Activated CD8-positive, alpha-beta memory T cell treated with anti-CD3 and anti-CD28 coated beads for 48 hours (primary cell): ENCODE measurements at regions not wholly inside any gene's neighbourhood (a gene's known extent, or its start where the extent isn't known, plus 50 kb on each side); places are given as distances from the start of the nearest gene placed in this dataset.

ENCODE experiments used
- DNase-seq, 3 experiments: peaks; one replicate each; pipeline ENCODE4 v3.0.0-alpha.2; 2020; ENCODE audit warnings: low read depth in 2 of 3, low spot score in 2 of 3

- DNase-seq = no peak
These were observed 192.2 kb upstream of the SYNDIG1 start for GRCh38 chr20:24277196-24277595.

- no peak for DNase-seq
These were observed 193.3 kb upstream of the SYNDIG1 start for GRCh38 chr20:24275946-24276705.

DNA sequence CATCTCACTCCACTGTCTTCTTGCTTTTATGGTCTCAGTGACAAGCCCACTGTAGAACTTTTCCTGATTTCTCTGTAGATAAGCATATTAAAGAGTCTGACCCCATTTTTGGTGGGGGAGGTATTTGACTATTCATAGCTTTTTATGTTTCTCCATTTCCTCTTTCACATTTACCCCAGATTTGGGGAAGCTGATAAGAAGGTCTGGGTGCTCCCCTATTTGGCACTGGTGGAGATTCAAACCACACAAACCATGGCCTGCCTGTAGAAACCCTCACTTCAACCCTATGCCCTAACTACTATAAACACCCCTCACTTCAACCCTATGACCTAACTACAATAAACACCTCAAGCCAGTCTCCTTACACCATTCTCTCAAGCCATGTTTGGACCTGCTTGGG lies 196.2 kb upstream of the SYNDIG1 start:
- DNase-seq = no peak

DNA sequence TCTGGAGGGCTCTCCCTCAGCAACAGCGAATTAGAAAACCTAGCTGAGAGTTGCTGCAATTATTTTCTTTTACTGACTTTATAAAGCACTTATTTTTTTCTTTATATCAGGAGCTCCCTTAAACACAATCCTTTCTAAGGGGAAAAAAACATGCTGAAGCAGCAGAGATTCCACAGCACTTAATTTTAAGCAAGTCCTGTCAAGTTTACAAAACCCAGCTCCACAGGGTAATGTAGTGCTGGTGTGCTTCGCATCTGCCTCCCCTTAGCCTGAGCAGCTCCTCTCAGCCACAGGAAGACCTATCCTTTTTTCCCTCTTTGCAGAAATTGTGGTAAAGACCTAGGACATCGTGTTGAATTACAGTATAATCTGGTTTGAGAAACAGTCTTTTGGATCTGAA lies 208.1 kb upstream of the SYNDIG1 start:
- no peak for DNase-seq

DNA sequence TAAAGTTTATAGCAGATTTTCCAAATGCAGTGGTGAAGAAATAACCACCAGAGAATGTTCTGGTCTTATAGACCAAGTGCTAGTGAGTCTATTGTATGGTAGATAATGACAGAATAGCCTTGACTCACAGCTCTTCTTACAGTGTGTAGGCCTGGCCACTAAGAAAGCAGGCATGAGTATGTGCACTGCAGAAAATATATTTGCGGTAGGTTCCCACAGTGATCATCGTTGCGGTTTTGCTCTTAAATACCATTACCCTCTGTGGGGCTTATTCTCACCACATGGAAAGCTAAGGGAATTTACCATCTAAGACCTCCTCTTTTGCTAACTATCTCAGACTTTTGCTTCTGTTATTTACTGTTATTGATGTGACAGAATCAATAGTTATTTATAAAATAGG lies 212.3 kb upstream of the SYNDIG1 start:
- no peak for DNase-seq

- no peak for DNase-seq
These were observed 213.1 kb upstream of the SYNDIG1 start for GRCh38 chr20:24256307-24256706.

DNA sequence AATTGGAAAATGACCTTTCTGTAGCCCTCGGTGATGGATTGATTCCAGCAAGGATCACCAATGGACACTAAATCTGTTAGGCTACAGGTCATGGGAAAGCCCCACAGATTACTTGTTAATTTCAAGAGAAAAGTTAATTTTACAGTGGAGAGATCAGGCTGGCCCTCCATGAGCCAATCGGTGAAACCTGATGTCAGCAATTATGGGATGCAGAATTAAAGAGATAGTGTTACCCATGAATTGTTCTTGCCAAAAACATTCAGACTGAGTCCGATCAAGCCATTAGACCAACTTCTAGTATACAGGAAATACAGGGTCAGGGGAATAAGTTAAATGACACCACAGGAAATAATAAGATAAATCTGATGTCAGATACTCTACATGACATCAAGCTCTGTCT lies 214.9 kb upstream of the SYNDIG1 start:
- no peak for DNase-seq

DNA sequence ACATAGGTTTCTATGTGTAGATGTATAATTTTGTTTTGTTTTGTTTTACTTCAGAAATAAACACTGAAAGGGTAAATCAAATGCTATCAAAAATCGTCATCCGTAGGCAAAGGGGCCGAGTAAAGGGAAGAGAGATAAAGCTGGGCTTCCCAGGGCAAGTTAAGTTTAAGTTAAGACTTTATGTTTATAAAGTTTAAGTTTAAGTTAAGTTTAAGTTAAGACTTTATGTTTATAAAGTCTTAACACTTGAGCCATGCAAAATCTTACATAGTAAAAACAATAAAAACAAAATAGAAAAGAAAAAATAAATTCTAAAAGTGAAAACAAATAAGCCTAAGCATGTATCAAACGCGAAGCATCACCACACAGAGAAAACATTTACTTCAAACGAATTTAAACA lies 216.1 kb upstream of the SYNDIG1 start:
- DNase-seq = no peak

- no peak for DNase-seq
These were observed 224.3 kb upstream of the SYNDIG1 start for GRCh38 chr20:24245094-24245493.

- no peak for DNase-seq
These were observed 226.7 kb upstream of the SYNDIG1 start for GRCh38 chr20:24242763-24243162.

- no peak for DNase-seq
These were observed 228.0 kb upstream of the SYNDIG1 start for GRCh38 chr20:24241466-24241865.

GRCh38 chr20:24236963-24237362 lies 232.5 kb upstream of the SYNDIG1 start:
- no peak for DNase-seq

DNA sequence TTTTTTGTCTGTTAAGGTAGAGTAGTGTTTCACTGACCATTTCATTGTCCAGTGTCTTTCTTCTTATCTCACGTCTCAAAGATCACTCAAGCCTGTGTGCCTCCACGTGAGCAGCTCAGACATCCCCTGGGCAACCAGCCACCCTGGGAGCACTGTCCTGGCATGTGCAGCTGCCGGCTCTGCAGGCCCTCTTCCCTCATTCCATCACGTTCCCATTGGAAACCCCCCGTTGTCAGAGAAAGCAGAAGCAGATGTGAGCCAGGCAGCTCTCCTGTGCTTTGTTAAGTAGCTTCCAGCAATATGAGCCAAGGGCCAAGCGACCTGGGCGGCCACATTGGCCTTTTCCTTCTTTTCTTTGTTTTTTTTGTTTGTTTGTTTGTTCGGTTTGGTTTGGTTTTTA lies 233.2 kb upstream of the SYNDIG1 start:
- DNase-seq = no peak

- DNase-seq = no peak
These were observed 233.9 kb upstream of the SYNDIG1 start for GRCh38 chr20:24235296-24236175.

DNA sequence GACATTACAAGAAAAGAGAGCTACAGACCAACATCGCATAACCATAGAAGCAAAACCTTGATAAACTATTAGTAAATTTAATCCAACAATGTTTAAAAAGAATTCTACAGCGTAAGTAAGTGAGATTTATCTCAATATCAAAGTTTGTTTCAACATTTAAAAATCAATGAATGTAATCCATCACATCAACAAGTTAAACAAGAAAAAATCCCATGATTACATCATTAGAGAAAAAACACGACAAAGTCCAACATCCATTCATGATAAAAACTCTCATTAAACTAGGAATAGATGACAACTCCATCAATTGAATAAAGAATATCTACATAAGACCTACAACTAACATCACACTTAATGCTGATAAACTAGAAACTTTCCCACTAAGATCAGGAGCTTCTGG lies 239.0 kb upstream of the GGTLC1 start:
- no peak for DNase-seq

- DNase-seq = no peak
These were observed 223.9 kb upstream of the GGTLC1 start for GRCh38 chr20:24212494-24212893.

DNA sequence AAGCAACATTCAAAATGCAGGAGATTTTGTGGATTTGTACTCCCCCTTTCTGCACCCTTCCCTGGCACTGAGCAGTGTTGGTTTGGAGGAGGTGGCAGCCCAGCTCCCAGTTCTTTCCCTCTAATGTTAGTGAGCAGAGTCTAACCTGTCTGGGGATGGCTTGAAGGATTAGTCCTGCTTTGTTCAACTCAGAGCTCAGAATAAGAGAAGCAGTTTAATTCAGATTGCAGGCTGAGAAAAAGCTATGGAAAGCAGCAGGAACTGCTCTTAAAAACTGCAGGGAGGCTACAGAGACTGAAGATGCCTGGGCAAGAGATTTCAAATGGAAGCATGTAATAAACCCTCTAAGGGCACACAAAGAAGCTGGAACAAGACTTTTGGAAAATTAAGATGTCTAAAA lies 223.4 kb upstream of the GGTLC1 start:
- no peak for DNase-seq

DNA sequence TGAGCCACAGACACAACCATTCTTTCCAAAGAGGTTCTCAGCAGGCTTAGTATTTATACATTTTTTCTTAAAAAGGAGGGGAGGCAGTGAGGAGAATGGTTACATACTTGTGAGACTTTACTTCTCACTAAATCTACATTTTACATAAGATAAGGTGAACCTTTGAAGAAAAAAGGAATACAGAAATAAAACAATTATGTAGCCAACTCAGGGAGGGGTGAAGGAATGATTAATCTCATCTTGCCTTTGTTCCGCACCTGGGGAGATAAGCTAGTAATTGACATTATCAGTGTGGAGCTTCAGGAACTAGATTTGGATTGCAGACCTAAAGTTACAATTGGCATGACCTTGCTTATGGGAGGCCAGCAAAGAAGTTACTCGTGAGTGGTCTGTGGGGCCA lies 221.8 kb upstream of the GGTLC1 start:
- DNase-seq = no peak

- DNase-seq = no peak
These were observed 220.1 kb upstream of the GGTLC1 start for GRCh38 chr20:24208652-24209051.

DNA sequence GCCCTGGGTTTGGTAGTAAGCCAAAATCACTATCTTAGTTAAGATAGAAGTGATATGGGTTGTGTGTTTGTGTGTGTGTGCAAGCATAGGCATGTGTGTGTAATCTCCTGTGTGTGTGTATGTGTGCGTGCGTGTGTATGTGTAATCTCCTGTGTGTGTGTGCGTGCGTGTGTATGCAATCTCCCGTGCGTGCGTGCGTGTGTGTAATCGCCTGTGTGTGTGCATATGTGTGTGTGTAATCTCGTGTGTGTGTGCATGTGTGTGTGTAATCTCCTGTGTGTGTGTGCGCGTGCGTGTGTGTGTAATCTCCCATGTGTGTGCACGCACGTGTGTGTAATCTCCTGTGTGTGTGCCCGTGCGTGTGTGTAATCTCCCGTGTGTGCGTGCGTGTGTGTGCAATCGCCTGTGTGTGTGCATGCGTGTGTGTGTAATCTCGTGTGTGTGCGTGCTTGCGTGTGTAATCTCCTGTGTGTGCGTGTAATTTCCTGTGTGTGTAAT lies 219.3 kb upstream of the GGTLC1 start:
- no peak for DNase-seq

- DNase-seq = no peak
These were observed 218.4 kb upstream of the GGTLC1 start for GRCh38 chr20:24206995-24207394.

- no peak for DNase-seq
These were observed 215.1 kb upstream of the GGTLC1 start for GRCh38 chr20:24203526-24204183.
